HEK293 (cell line): ENCODE measurements at regions not wholly inside any gene's neighbourhood (a gene's known extent, or its start where the extent isn't known, plus 50 kb on each side); places are given as distances from the start of the nearest gene placed in this dataset.

Experiments
- CTCF ChIA-PET: fragments of 350-600 bp; formaldehyde crosslinking; extraction: SDS; loops from one replicate; lab custom pipeline; 2021; ENCODE audit warnings: antibody characterized with exemption; lab: Yijun Ruan, JAX
- POLR2A ChIA-PET: fragments of 300-600 bp; formaldehyde crosslinking; extraction: SDS; loops from one replicate; lab custom pipeline; 2020; ENCODE audit warnings: antibody characterized with exemption, inconsistent platforms; lab: Yijun Ruan, JAX
- H3K27ac ChIP-seq: fragments of 200-500 bp; sonication (Bioruptor generic); 2 replicates; pipeline ENCODE4 v1.5.1; 2014; ENCODE audit warnings: low read depth, low read length, control low read depth, inconsistent platforms; ENCODE audit errors: extremely low read depth
- H3K36me3 ChIP-seq, 2 experiments: fragments of 200-500 bp in 1 of 2; sonication (Bioruptor generic) in 1 of 2; 1 replicate in 1 of 2; 2 replicates in 1 of 2; pipeline ENCODE4 v1.5.1; 2014 to 2017; ENCODE audit warnings: inconsistent platforms in 2 of 2, low read length in 2 of 2; ENCODE audit not compliant: control insufficient read depth in 2 of 2, insufficient read depth in 1 of 2
- H3K4me1 ChIP-seq: fragments of 200-500 bp; sonication (Bioruptor generic); 2 replicates; pipeline ENCODE4 v1.5.1; 2014; ENCODE audit warnings: mild to moderate bottlenecking, low read length, inconsistent platforms; ENCODE audit not compliant: control insufficient read depth, insufficient read depth
- H3K4me3 ChIP-seq: 2 replicates; pipeline ENCODE4 v1.5.1; 2011; ENCODE audit warnings: low read depth, mild to moderate bottlenecking, control low read depth, low read length, moderate library complexity
- H3K9me3 ChIP-seq: fragments of 200-500 bp; sonication (Bioruptor generic); 2 replicates; pipeline ENCODE4 v1.5.1; 2014; ENCODE audit warnings: low read depth, low read length, inconsistent platforms; ENCODE audit not compliant: control insufficient read depth, insufficient read depth
- ATF2 ChIP-seq: fragments of 450-650 bp; formaldehyde crosslinking; IDR thresholded peaks from 2 replicates; pipeline ENCODE4 v1.5.1; 2016; ENCODE audit warnings: missing biosample characterization, missing genetic modification characterization, low read depth
- BCL6B ChIP-seq: fragments of 450-650 bp; formaldehyde crosslinking; IDR thresholded peaks from 2 replicates; pipeline ENCODE4 v1.5.1; 2017; ENCODE audit warnings: missing biosample characterization, missing genetic modification characterization
- HOXC10 ChIP-seq: sonication (generic); formaldehyde crosslinking; IDR thresholded peaks from 2 replicates; pipeline ENCODE4 v1.8.1; 2023; ENCODE audit warnings: mild to moderate bottlenecking, missing genetic modification reagents
- PRDM6 ChIP-seq: fragments of 450-650 bp; formaldehyde crosslinking; IDR thresholded peaks from 2 replicates; pipeline ENCODE4 v1.5.1; 2017; ENCODE audit warnings: missing biosample characterization, missing genetic modification characterization
- REPIN1 ChIP-seq: fragments of 450-650 bp; formaldehyde crosslinking; IDR thresholded peaks from 2 replicates; pipeline ENCODE4 v1.5.1; 2017; ENCODE audit warnings: missing biosample characterization, missing genetic modification characterization, low read depth
- REST ChIP-seq: fragments of 450-650 bp; formaldehyde crosslinking; IDR thresholded peaks from 2 replicates; pipeline ENCODE4 v1.5.1; 2016; ENCODE audit warnings: missing biosample characterization, missing genetic modification characterization
- SP3 ChIP-seq: fragments of 450-650 bp; formaldehyde crosslinking; IDR thresholded peaks from 2 replicates; pipeline ENCODE4 v1.5.1; 2016; ENCODE audit warnings: missing biosample characterization, missing genetic modification characterization
- TCF7L2 ChIP-seq: IDR thresholded peaks from 2 replicates; pipeline ENCODE4 v1.6.1; 2011; ENCODE audit warnings: low read depth, mild to moderate bottlenecking, inconsistent platforms, low read length, moderate library complexity, borderline replicate concordance
- TRIM28 ChIP-seq: IDR thresholded peaks from 2 replicates; pipeline ENCODE4 v1.6.1; 2011; ENCODE audit warnings: low read length, control low read depth, borderline replicate concordance
- ZBTB1 ChIP-seq: fragments of 450-650 bp; formaldehyde crosslinking; IDR thresholded peaks from 2 replicates; pipeline ENCODE4 v1.5.1; 2016; ENCODE audit warnings: missing biosample characterization, missing genetic modification characterization
- ZBTB20 ChIP-seq: fragments of 450-650 bp; formaldehyde crosslinking; IDR thresholded peaks from 2 replicates; pipeline ENCODE4 v1.5.1; 2016; ENCODE audit warnings: missing biosample characterization, missing genetic modification characterization
- ZBTB7A ChIP-seq: fragments of 450-650 bp; formaldehyde crosslinking; IDR thresholded peaks from 2 replicates; pipeline ENCODE4 v1.5.1; 2016; ENCODE audit warnings: low read depth, missing biosample characterization, missing genetic modification characterization
- ZNF10 ChIP-seq: fragments of 450-650 bp; formaldehyde crosslinking; IDR thresholded peaks from 2 replicates; pipeline ENCODE4 v1.5.1; 2017; ENCODE audit warnings: missing biosample characterization, missing genetic modification characterization
- ZNF132 ChIP-seq: fragments of 450-650 bp; formaldehyde crosslinking; IDR thresholded peaks from 2 replicates; pipeline ENCODE4 v1.5.1; 2017; ENCODE audit warnings: missing biosample characterization, missing genetic modification characterization, borderline replicate concordance
- ZNF138 ChIP-seq: fragments of 450-650 bp; formaldehyde crosslinking; IDR thresholded peaks from 2 replicates; pipeline ENCODE4 v1.5.1; 2016; ENCODE audit warnings: missing biosample characterization, missing genetic modification characterization, borderline replicate concordance
- ZNF174 ChIP-seq: fragments of 450-650 bp; formaldehyde crosslinking; IDR thresholded peaks from 2 replicates; pipeline ENCODE4 v1.5.0; 2017; ENCODE audit warnings: missing biosample characterization, mild to moderate bottlenecking, missing genetic modification characterization
- ZNF19 ChIP-seq: fragments of 450-650 bp; formaldehyde crosslinking; IDR thresholded peaks from 2 replicates; pipeline ENCODE4; 2016; ENCODE audit warnings: missing biosample characterization, missing genetic modification characterization, low read depth
- ZNF335 ChIP-seq: fragments of 450-650 bp; formaldehyde crosslinking; conservative IDR thresholded peaks from 2 replicates; pipeline ENCODE4 v1.5.1; 2016; ENCODE audit warnings: missing biosample characterization, missing genetic modification characterization
- ZNF449 ChIP-seq: fragments of 450-650 bp; formaldehyde crosslinking; IDR thresholded peaks from 2 replicates; pipeline ENCODE4 v1.5.1; 2017; ENCODE audit warnings: missing biosample characterization, mild to moderate bottlenecking, missing genetic modification characterization, moderate library complexity
- ZNF473 ChIP-seq: fragments of 450-650 bp; formaldehyde crosslinking; IDR thresholded peaks from 2 replicates; pipeline ENCODE4 v1.5.1; 2017; ENCODE audit warnings: missing biosample characterization, missing genetic modification characterization
- ZNF513 ChIP-seq: fragments of 450-650 bp; IDR thresholded peaks from 2 replicates; pipeline ENCODE4 v1.5.1; 2018; ENCODE audit warnings: missing biosample characterization, missing genetic modification characterization
- ZNF610 ChIP-seq: fragments of 450-650 bp; formaldehyde crosslinking; IDR thresholded peaks from 2 replicates; pipeline ENCODE4 v1.5.1; 2016; ENCODE audit warnings: missing biosample characterization, missing genetic modification characterization, borderline replicate concordance
- ZNF629 ChIP-seq: fragments of 450-650 bp; formaldehyde crosslinking; IDR thresholded peaks from 2 replicates; pipeline ENCODE4 v1.5.1; 2017; ENCODE audit warnings: missing biosample characterization, missing genetic modification characterization
- ZNF660 ChIP-seq: fragments of 450-650 bp; IDR thresholded peaks from 2 replicates; pipeline ENCODE4 v1.5.1; 2018; ENCODE audit warnings: missing biosample characterization, mild to moderate bottlenecking, missing genetic modification characterization
- ZNF664 ChIP-seq: fragments of 450-650 bp; formaldehyde crosslinking; IDR thresholded peaks from 2 replicates; pipeline ENCODE4 v1.5.1; 2016; ENCODE audit warnings: missing biosample characterization, missing genetic modification characterization
- ZNF777 ChIP-seq: fragments of 450-650 bp; formaldehyde crosslinking; IDR thresholded peaks from 2 replicates; pipeline ENCODE4 v1.5.1; 2017; ENCODE audit warnings: missing biosample characterization, missing genetic modification characterization, borderline replicate concordance
- ZNF792 ChIP-seq: fragments of 450-650 bp; formaldehyde crosslinking; IDR thresholded peaks from 2 replicates; pipeline ENCODE4 v1.5.1; 2016; ENCODE audit warnings: missing biosample characterization, missing genetic modification characterization

GRCh38 chr11:36724742-36725385 lies 126.8 kb upstream of the RAG2 start (continued):
- TF ChIP-seq ZNF10 (tag by site-specific recombination) (no peak), ZNF629 (tag by site-specific recombination) (no peak), REST (no peak), ZBTB7A (tag by site-specific recombination) (no peak), ZBTB1 (tag by site-specific recombination) (no peak), ZNF660 (tag by site-specific recombination) (no peak), ZNF792 (tag by site-specific recombination) (no peak), BCL6B (tag by site-specific recombination) (no peak), PRDM6 (no peak), ZNF174 (tag by site-specific recombination) (no peak), TRIM28 (no peak)

DNA sequence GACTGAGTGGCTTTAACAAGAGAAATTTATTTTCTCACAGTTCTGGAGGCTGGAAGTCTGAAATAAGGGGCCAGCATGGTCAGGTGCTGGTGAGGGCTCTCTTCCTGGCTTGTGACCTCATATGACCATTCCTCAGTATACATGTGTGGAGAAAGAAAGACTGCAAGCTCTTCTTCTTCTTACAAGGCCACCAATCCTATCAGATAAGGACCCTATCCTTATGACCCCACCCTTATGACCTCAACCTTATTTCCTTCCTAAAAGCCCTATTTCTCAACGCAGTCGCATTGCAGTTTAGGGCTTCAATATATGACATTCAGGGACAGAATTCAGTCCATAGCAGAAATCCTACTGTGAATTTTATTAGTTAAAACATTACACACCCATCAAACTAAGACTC lies 124.4 kb upstream of the RAG2 start:
- no peaks in the 10 kb centered on the region for H3K9me3 ChIP-seq
- POLR2A ChIA-PET: no interaction called here
- CTCF ChIA-PET: interaction anchor here (0.9 kb wide), 1 partner anchor 25 kb away, joined by 5 read pairs; no protein-coding TSS in a partner anchor
- H3K4me1 ChIP-seq: no peaks in the 10 kb centered on the region
- no peak overlapping the region for H3K4me3 ChIP-seq
- H3K36me3 ChIP-seq: no peaks in the 10 kb centered on the region
- H3K27ac ChIP-seq: no peak overlapping the region
- TF ChIP-seq ZNF132 (tag by site-specific recombination) (no peak), REPIN1 (no peak), ZNF610 (no peak), ZNF138 (tag by site-specific recombination) (no peak), HOXC10 (CRISPR knock-in tag) (no peak), SP3 (tag by site-specific recombination) (no peak), ZNF449 (no peak), ZNF777 (no peak), ZNF335 (tag by site-specific recombination) (no peak), ZNF664 (tag by site-specific recombination) (no peak), ZNF19 (tag by site-specific recombination) (no peak), TCF7L2 (no peak), ZNF513 (tag by site-specific recombination) (no peak), ZBTB1 (tag by site-specific recombination) (no peak), ZBTB20 (no peak), ZNF473 (tag by site-specific recombination) (no peak), ATF2 (tag by site-specific recombination) (no peak)
